Renal pelvis (tissue), 1 donor: ENCODE measurements at regions not wholly inside any gene's neighbourhood (a gene's known extent, or its start where the extent isn't known, plus 50 kb on each side); places are given as distances from the start of the nearest gene placed in this dataset.

ENCODE experiments used
- DNase-seq: peaks from one replicate; pipeline ENCODE4 v3.0.0-alpha.2; 2013

- no peak for DNase-seq
Observed at GRCh38 chr7:386385-386784, 96.4 kb downstream of the FOXL3 start.

GRCh38 chr7:387132-388022, 97.4 kb downstream of the FOXL3 start:
- DNase-seq, result no peak

- DNase-seq, result no peak
Observed at GRCh38 chr7:388023-388960, 98.3 kb downstream of the FOXL3 start.

GRCh38 chr7:388961-389701, 99.2 kb downstream of the FOXL3 start:
- DNase-seq, result no peak

GRCh38 chr7:389911-390601, 100.1 kb downstream of the FOXL3 start:
- no peak for DNase-seq

GRCh38 chr7:390761-391410, 100.9 kb downstream of the FOXL3 start:
- DNase-seq, result no peak

- no peak for DNase-seq
Observed at GRCh38 chr7:391411-391951, 101.5 kb downstream of the FOXL3 start.

- DNase-seq, result no peak
Observed at GRCh38 chr7:391961-392524, 102.1 kb downstream of the FOXL3 start.

GRCh38 chr7:392822-393221, 102.9 kb downstream of the FOXL3 start:
- no peak for DNase-seq

- no peak for DNase-seq
Observed at GRCh38 chr7:395643-396042, 105.7 kb downstream of the FOXL3 start.

- no peak for DNase-seq
Observed at GRCh38 chr7:398888-399287, 108.9 kb downstream of the FOXL3 start.

- no peak for DNase-seq
Observed at GRCh38 chr7:400901-401485, 111.0 kb downstream of the FOXL3 start.

GRCh38 chr7:401495-401894, 111.5 kb downstream of the FOXL3 start:
- DNase-seq, result no peak

GRCh38 chr7:404812-405488, 114.7 kb downstream of the PDGFA start:
- DNase-seq, result no peak

- DNase-seq, result peak; percentile 49
Observed at GRCh38 chr7:405489-406211, 114.0 kb downstream of the PDGFA start.

GRCh38 chr7:407721-408539, 111.7 kb downstream of the PDGFA start:
- DNase-seq, result no peak

- no peak for DNase-seq
Observed at GRCh38 chr7:408751-409311, 110.8 kb downstream of the PDGFA start.
